NCI-H1417 treated with DMSO at 0.1 percent for 48 hours (cell line): ENCODE measurements at regions not wholly inside any gene's neighbourhood (a gene's known extent, or its start where the extent isn't known, plus 50 kb on each side); places are given as distances from the start of the nearest gene placed in this dataset.

ENCODE experiments used
- DNase-seq: peaks from one replicate; lab custom pipeline; 2025; lab: John Stamatoyannopoulos, UW

DNA sequence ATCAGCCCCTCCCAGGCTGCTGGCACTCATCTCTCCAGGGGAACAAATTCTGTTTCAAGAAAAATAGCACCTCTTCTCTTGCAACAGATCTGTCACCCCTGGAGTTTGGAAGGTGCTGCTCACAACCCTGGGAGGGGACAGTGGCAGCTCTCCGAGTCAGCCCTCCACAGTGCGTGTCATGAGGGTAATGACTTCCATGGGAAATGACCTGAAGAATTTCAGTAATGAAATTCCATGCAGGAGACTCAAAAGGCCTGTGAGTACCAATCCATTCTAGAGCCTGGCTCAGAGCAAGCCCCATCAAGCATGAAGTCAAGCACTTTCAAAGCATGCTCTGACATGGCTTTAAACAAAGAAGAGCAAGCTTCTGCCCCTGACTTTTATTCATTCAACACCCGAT, 276.3 kb upstream of the PARD3B start:
- DNase-seq: no peak

DNA sequence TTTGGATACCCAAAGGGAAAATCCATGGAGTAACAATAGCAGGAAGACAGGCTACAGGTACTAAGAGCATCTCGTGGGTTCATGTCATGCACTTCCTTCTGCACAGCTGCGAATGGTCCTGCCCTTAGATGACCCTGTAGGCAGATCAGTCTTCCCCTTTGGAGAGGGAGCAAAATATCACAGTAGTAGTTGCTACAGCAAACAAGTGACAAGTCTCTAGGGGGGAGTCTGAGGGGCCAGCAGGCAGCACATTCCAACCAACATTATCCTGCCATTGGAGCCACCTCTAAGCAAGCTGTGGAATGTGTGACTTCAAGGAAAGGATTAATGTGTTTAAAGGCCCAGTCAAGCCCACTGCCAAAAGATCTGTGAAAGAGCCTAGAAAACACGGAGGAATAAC, 273.2 kb upstream of the PARD3B start:
- DNase-seq: no peak

DNA sequence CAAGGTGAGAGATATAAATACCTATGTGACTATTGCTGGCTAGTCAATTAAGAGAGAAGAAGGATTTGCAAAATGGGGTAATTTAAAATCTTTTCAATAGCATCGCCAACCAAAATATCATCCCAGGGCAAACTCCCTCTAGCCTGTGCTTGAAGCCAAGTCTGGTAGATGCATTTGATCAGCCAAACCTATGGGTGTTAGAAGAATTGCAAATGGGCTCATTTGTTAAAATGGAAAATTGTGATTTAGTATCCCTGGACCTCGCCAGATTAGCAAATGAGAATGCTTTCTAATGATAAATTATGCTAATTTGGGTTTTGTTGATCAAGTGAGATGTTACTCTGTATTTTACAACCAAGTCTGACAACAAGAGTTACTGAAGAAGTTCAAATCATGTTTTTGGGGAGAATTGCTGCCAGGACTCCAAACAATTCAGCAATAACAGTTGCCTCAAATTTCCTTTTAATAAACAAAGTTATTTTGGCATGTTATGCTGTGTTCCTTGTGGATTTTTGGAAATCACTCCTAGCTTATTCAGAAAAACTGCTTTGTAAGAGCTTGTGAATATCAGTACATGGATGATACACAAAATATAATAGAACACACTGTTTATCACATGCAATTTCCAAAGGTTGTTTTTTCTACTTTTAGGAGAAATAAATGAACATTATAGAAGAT, 272.5 kb upstream of the PARD3B start:
- no peak for DNase-seq

DNA sequence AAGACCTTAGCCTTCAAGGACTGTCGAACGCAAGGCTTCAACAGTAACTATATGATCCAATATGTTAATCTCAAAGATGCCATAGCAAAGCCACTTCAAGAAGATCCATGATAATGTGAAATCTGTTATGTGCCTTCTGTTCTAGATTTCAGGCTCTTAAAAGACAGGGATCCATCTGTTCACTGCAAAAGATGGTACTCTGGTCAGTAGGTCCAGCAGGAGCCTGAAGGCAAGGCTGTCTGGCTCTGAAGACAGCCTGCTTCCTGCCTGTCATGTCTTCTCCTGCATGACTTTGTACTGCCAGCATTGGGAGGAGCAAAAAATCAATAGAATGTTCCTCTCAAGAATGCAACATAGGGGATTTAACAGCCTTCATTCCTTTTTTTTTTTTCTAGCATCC, 270.8 kb upstream of the PARD3B start:
- DNase-seq: no peak

DNA sequence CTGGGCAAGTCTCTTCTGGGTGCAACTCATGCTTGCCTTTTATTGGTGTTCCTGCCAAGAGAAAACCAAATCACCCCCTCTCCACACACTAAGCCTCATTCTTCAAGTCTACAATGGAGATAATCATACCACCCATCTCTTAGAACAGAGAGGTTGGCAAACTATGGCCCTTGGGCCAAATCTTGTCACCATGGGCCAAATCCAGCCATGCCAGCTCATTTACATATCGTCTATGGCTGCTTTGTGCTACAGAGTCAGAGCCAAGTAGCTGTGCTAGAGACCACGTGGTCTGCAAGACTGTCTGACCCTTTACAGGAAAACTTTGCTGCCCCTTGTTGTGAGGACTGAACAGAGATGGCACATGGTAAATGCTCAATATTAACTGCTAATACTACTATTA, 270.3 kb upstream of the PARD3B start:
- no peak for DNase-seq

DNA sequence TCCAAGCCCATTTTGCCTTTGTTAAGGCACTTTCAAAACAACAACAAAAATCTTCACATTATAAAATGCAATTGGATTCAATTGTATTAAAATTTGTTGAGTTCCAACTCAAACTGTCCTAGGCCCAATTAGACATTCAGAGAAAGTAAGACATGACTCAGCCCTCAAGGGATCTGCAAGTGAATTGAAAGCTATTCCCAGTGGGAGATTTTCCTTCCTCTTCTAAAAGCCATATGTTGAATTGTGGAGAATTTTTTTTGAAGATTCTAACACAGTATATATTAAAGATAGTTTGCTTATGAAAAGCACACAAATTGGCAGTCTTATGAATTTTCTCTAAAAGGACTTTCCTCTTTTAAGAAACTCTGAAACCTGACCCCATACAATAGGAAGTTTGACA, 268.0 kb upstream of the PARD3B start:
- DNase-seq: no peak

DNA sequence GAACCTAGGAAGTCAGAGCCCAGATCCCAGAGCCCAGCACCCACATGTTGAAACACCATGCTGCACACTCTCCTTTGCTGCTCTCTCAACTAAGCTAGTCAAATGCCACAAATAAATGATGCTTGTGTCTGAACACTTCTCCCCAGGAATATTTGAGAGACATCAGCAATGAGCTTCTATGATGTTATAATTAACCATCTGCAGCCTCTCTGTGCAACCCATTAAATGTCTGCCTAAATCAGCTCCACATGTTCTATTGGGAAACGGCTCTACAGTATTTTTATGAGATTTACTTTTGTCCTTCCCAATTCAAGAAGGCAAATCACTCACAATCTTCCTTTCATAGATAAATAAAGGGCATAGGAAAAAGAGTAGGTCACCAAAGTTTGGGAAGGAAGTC, 266.8 kb upstream of the PARD3B start:
- DNase-seq: no peak

DNA sequence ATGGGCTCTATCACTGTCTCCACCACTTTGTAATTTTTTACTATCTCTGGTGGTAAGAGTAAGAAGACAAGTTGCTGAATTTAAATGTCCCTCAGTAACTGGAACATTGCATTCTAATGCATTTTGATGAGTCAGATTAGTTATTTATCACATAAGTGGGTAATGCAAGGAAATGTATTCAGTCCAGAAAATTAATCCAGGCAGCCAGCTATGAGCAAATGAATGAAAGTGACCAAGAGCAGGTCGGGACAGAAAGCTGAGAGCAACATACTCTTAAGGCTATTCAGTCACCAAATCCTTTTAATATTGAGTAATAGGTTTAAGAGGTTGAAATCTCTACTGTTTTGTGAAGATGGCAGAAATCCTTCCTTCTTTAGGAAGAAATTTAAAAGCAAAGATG, 265.5 kb upstream of the PARD3B start:
- no peak for DNase-seq

DNA sequence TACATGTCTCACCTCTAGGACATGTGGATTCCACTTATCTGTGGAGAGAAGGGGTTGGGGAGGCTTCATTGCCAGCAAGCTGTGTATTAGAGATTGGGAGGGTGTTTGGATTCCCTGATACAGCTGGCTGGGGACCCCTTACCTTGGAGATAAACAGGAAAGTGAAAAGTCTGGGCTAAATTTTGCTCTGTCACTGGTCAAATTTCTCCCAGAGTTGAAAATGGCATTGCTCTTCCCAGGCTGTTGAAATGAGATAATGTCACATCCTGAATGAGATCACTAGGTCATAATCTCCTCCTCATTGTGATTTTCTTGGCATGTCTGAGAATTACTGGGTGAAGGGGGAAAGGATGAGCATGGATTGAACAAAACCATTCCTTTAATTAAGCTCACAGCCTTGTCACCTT, 265.0 kb upstream of the PARD3B start:
- DNase-seq: no peak

DNA sequence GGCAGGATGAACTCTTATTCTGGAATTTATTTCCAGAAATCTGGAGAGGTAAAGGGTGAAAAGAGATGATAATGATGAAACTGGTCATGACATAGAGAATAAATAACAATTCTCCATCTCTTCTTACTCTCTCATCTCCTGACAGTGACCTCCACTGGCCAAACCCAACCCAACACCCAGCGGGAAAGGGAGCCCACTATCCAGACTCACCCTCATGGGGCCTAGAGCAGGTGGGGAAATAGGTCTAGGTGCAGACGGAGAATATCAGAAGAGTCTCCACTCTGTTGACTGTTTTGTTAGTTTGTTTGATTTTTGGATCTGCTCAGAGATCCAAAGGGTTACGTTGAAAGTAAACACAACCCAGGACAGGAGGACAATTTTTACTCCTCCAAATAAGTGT, 263.2 kb upstream of the PARD3B start:
- DNase-seq: no peak

DNA sequence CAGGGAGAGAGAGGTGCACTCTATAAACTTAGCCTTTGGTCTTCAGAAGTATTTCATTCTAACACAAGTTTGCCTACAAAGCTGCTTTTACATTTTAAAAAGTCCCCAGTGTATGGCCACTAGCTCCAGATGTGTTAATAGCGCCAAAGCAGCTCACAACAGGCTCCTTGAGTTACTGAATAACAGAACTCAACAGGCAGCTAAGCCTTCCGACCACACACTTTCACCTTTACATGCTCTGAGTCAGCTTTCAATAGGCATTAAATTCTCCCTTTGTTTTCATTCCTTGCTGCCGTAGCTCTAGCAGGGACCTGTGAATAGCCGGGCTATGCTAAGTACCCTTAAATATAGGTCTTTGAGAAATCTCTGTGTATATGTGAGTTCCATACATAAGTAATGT, 262.8 kb upstream of the PARD3B start:
- no peak for DNase-seq

DNA sequence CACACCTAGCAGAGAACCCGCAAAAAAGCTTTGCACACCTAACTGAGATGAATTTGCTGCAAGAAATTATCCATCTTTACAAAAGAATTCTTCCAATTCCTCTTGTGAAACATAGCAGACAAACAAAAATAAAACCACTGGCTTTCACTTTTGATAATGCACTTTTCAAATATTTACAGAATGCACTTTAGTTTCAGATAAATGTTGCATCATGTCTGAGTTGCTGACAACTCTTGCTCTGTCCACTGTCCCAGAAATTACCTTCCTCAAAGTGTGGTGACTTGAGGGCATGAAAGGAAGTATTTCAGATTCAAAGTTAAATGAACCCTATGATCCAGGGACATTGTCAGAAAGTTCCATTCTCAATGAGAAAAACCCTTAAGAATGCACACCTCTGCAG, 256.2 kb upstream of the PARD3B start:
- DNase-seq: no peak

DNA sequence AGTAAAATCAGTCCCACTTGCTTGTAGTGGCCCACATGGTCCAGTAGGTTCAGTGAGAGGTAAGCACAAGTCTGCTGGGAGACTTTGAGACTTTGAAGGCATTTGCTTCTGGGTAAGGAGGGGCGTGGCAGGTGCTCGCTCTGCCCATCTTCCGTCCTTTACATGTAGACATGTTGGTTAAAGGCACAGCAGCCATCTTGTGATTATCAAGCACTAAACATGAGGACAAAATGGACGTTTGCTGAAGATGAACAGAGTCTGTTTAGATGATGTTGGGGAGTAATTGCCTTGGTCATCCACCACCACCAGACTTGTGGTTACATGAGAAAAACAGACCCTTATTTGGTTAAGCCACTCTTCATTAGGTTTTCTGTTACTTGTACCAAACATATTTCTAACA, 252.8 kb upstream of the PARD3B start:
- no peak for DNase-seq

DNA sequence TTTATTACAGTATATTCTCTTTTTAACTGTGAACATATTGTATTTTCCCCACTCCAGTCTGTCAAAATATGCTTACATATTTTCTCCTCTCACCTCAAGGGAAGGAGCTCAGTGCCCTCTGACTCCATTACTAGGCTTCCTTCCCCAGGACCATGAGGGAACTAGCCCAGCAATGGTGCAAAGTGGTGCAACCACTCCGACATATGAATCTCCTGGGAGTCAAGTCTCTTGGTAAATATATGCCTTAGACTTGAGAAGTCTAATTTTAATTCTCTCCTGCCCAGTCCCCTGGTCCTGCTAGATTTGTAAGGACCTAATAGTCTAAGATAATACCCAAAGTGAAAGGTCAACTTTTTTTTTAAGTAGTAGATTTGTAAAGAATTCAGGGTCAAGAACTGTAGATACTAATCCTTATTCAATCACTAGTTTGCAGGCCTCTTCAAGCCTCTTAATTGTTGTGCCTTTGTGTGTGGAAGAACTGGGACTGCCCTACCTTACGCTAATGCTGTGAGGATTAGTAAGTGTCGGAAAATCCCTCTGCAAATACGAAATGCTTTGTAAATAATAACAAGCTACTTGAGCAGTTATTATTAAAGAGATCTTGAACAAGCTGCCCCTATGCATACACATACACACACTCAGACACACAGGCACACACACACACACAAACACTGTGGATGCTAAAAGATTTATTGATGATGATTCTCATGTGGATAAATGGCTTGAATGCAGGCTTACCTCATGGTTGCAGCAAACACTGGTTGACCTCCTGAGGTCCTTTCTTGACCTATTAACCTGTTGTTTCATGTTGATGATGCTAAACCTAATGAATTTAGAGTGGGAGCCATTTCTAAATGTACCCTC, 251.2 kb upstream of the PARD3B start:
- DNase-seq: no peak

DNA sequence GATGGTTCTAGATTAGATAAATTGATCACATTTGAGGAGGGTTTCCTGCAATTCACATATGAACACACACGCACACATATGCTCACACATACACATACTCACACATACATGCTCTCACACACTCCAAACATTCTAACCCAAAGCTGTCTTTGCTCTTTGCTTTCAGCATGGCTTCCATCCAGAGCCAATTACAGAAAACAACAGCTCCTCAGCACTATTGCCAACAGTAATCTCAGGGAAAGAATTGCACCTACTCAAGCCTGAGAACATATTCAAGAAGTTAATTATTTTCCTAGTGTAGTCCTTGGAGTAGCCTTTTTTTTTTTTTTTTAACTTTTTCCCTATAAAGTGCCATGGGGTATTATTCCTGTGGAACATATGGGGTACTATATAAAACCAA, 246.9 kb upstream of the PARD3B start:
- DNase-seq: no peak

DNA sequence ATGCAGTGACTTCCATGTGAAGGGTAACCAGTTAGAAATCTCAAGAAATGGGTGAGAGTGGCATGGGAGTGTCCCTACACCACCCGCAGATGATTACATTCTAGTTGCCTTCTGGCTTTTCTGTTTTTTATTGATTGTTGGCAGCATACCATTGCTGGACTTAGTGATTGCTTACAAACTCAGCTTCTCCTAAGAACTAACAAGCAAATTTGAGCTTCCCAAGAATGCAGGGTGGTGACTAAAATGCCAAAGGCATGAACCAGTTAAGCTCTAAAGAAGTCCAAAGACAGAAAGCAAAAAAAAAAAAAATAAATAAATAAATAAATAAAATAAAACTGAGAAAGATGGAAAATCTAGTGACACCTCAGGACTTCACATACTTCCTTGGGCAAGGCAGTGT, 245.5 kb upstream of the PARD3B start:
- no peak for DNase-seq

DNA sequence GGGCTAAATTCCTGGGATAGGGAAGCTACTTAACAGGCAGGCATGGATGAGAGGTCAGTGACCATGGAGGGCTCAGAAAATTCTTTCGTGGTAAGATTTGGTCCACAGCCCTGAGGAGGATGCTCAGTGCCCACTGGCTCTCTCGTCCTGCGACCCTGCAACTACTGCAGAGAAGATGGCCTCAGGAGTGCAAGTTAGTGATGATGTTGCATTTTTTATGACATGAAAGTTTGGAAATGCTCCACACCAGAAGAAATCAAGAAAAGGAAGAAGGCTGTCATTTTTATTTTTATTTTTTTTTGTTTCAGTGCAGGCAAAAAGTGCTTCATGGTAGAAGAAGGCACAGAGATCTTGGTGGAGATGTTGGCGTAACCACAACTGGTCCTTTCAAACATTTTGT, 238.6 kb upstream of the PARD3B start:
- DNase-seq: no peak

DNA sequence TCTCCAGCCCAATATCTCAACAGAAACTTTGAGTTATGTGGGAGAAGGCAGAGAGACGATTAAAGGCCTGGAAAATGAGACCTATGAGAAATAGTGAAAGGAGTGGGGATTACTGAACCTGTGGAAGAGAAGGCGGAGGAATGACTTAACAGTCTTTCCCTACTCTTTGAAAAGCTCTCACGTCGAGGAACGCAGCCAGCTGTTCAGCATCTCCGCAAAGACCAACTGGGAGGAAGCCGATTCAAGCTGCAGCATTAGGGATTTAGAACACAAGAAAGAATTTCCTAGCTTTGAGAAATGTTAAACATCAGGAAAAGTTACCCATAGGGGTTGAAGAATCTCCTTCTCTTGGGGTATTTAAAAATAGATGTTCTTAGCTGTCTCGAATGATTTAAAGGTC, 233.2 kb upstream of the PARD3B start:
- DNase-seq: no peak

DNA sequence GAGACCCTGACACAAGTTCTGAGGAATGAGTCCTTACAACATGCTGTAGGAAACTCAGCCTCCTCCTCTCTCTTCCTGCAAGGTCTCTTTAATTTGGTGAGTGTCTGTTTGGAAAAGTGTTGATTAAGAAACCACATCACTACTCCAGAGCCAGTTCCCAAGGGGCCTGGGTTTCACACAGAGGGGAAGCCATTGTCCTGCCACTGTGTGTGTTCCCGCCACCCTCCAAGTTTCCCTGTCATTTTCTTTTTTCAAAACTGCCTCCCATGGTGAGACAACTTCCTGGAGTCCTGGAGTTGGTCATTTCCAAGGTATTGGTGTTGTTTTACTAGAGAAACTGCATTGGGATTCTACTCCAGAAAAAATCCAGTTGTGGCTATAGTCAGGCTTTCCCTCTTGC, 232.0 kb upstream of the PARD3B start:
- no peak for DNase-seq

DNA sequence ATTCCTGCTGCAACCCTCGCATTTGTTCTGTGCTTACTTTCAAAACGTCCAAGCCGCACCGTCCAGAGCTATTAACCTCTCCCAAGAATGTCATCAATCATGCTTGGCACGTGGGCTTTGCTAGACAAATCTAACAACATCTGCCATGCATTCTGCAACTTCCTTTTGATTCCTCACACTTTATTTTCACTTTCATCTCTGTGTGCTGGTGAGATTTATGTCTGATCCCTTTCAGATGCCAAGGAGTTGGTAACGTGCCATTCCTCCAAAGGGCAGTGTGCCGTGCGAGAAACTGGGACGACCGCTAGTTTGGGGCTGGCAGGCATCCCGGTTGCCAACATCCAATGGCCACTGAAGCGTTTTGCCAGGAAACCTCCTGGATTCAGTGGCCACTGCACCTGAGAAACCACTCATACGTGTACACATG, 230.0 kb upstream of the PARD3B start:
- DNase-seq: no peak

DNA sequence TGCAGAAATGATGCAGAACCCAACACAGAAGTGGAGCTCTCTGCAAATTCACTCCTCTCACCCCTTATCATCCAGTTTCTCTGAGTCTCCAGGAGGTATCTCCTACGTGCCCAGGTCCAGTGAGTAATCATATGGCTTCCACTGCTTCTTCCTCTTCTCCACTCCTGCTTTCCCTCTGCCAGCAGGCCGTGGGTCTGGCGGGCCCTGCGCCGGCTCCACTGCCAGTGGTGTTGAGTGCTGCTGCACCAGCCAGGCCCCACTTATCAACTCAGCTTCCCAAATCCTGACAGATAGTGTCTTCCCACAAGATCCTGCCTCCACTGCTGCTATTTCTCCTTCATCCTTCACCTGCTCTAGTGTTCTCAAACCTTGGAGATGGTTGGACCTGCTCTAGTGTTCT, 227.6 kb upstream of the PARD3B start:
- no peak for DNase-seq

DNA sequence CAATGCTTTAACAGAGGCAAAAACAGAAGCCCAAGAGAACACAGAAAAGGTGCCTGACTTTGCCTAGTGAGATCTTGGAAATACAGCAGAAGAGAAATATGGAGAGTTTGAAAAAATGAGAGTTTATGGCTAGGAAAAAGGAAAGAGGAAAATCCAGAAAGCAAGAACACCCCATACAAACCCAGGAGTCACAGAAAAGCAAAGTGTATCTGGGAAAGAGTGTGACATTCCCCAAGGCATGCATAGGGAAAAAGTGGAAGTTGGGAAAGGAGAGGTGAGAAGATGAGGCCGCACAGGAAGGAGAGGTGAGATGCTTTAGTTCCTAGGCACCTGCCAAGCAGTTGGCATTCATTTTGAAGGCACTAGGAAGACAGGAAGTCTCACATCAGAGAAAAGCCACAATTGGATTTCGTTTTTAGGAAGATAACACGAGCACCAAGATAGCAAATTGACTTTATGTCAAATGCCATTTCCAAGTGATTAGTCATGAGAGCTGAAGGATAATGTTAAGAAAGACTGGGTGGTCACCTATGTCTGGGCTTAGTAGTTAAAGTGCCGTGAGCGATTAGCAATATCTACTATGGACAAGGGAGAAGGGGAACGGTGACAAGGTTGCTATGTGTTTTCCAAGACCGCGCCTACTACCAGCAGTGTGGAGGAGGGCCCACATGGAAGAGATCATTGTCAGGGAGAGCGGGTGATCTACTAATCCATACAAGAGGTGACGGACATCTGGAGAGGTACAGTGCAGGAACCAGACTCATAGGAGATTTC, 224.1 kb upstream of the PARD3B start:
- no peak for DNase-seq
